Smooth muscle cell (in vitro differentiated cells): ENCODE measurements at regions not wholly inside any gene's neighbourhood (a gene's known extent, or its start where the extent isn't known, plus 50 kb on each side); places are given as distances from the start of the nearest gene placed in this dataset.
A peak's percentile ranks its signal among the peaks of the same experiment; 100 is the strongest.

Source experiments
- DNase-seq: peaks from one replicate; lab custom pipeline; 2025; ENCODE audit not compliant: unreplicated experiment; lab: John Stamatoyannopoulos, UW
- H2AFZ ChIP-seq: fragments of 200-600 bp; sonication (generic); 2 replicates; pipeline ENCODE4 v1.6.0; 2016; ENCODE audit warnings: antibody characterized with exemption, low read depth, mild to moderate bottlenecking
- H3F3A ChIP-seq: fragments of 200-600 bp; sonication (generic); 2 replicates; pipeline ENCODE4 v1.6.0; 2017; ENCODE audit warnings: antibody characterized with exemption, low read depth
- H3K27ac ChIP-seq: fragments of 200-600 bp; sonication (generic); 2 replicates; pipeline ENCODE4 v1.5.1; 2016; ENCODE audit warnings: low read depth, mild to moderate bottlenecking
- H3K27me3 ChIP-seq: fragments of 200-600 bp; sonication (generic); 2 replicates; pipeline ENCODE4 v1.6.1; 2016; ENCODE audit warnings: low read depth, mild to moderate bottlenecking
- H3K36me3 ChIP-seq: fragments of 200-600 bp; sonication (generic); 2 replicates; pipeline ENCODE4 v1.5.1; 2016; ENCODE audit warnings: low read depth
- H3K4me1 ChIP-seq: fragments of 200-600 bp; sonication (generic); 2 replicates; pipeline ENCODE4 v1.5.1; 2016; ENCODE audit warnings: low read depth
- H3K4me2 ChIP-seq: fragments of 200-600 bp; sonication (generic); 2 replicates; pipeline ENCODE4 v1.6.0; 2016; ENCODE audit warnings: mild to moderate bottlenecking
- H3K4me3 ChIP-seq: fragments of 200-600 bp; sonication (generic); 2 replicates; pipeline ENCODE4 v1.5.1; 2016; ENCODE audit warnings: mild to moderate bottlenecking
- H3K79me2 ChIP-seq: fragments of 200-600 bp; sonication (generic); 2 replicates; pipeline ENCODE4 v1.6.0; 2016; ENCODE audit warnings: low read depth, mild to moderate bottlenecking
- H3K9ac ChIP-seq: fragments of 200-600 bp; sonication (generic); 2 replicates; pipeline ENCODE4 v1.6.0; 2016; ENCODE audit warnings: low read depth
- H3K9me3 ChIP-seq: fragments of 200-600 bp; sonication (generic); replicated peaks from 2 replicates; pipeline ENCODE4 v1.5.1; 2016; ENCODE audit warnings: low read depth
- H4K20me1 ChIP-seq: fragments of 200-600 bp; sonication (generic); 2 replicates; pipeline ENCODE4 v1.6.0; 2016; ENCODE audit warnings: low read depth
- WGBS: methylation state at CpG from one replicate; pipeline ENCODE4 v1.1.7; 2016; ENCODE audit warnings: low lambda C conversion rate; 5-methylcytosine and 5-hydroxymethylcytosine counted together
- TF ChIP-seq, protein P1 (sequence below): fragments of 200-600 bp; sonication (generic); IDR thresholded peaks from 2 replicates; pipeline ENCODE4 v1.5.1; 2017; ENCODE audit warnings: borderline replicate concordance, mild to moderate bottlenecking, antibody characterized with exemption; ENCODE audit not compliant: insufficient read depth, poor library complexity, severe bottlenecking

DNA sequence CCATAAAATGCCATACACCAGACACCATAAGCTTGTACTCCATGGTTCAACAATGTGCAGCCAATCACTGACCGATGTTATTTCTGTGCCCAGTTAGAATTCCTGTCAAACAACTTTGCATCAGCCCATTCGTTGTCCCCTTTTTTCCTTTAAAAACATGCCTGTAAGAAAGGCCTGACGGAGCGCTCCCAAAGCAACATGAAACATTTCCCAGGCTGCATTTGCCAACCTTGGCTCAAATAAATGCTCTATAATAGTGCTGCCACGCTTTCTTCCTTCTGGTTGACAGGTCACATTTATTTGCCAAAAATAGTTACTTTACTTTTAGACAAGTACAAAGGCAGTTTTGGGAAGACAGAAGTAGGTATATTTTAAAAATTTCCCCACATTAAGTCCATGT, 735.6 kb upstream of the PTPRD start:
- DNase-seq = no peak
- Histone ChIP-seq H3F3A (no peaks in the 10 kb centered on the region), H3K79me2 (no peaks in the 10 kb centered on the region), H2AFZ (no peak overlapping the region), H3K9ac (no peak overlapping the region), H3K9me3 (no peaks in the 10 kb centered on the region), H3K27ac (no peak overlapping the region), H3K36me3 (no peaks in the 10 kb centered on the region), H4K20me1 (no peaks in the 10 kb centered on the region), H3K4me1 (no peaks in the 10 kb centered on the region), H3K4me2 (no peak overlapping the region), H3K4me3 (no peak overlapping the region), H3K27me3 (no peaks in the 10 kb centered on the region)
- TF ChIP-seq, protein P1, sequence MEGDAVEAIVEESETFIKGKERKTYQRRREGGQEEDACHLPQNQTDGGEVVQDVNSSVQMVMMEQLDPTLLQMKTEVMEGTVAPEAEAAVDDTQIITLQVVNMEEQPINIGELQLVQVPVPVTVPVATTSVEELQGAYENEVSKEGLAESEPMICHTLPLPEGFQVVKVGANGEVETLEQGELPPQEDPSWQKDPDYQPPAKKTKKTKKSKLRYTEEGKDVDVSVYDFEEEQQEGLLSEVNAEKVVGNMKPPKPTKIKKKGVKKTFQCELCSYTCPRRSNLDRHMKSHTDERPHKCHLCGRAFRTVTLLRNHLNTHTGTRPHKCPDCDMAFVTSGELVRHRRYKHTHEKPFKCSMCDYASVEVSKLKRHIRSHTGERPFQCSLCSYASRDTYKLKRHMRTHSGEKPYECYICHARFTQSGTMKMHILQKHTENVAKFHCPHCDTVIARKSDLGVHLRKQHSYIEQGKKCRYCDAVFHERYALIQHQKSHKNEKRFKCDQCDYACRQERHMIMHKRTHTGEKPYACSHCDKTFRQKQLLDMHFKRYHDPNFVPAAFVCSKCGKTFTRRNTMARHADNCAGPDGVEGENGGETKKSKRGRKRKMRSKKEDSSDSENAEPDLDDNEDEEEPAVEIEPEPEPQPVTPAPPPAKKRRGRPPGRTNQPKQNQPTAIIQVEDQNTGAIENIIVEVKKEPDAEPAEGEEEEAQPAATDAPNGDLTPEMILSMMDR = no peak
- WGBS = 94% methylated on average over 5 of the region's 5 CpGs

DNA sequence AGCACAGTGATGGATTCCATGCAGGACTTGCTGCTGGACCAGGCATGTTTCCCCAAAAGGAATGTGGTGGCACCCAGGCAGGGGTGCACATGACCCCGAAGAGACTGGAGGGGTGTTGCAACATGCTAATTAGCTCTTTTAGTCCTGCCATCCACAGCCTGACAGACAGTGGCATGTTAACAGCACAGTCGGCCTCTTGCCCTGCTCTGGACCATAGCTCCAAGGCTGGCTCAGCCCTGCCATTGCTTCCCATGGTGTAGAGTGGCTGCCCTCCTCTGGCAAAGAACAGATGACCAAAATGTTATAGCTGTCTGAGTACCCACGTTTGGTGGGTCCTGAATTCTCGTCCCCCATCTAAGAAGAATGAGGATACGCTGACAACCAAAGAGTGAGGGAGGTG, 736.4 kb upstream of the PTPRD start:
- Histone ChIP-seq H3K79me2 (no peaks in the 10 kb centered on the region), H3F3A (no peaks in the 10 kb centered on the region), H3K27ac (no peak overlapping the region), H2AFZ (no peak overlapping the region), H3K4me1 (no peaks in the 10 kb centered on the region), H3K27me3 (no peaks in the 10 kb centered on the region), H3K9ac (no peak overlapping the region), H4K20me1 (no peaks in the 10 kb centered on the region), H3K9me3 (no peaks in the 10 kb centered on the region), H3K4me3 (no peak overlapping the region), H3K4me2 (no peak overlapping the region), H3K36me3 (no peaks in the 10 kb centered on the region)
- DNase-seq = no peak
- TF ChIP-seq, protein P1 = no peak
- 83% methylated on average over 5 of the region's 5 CpGs for WGBS

DNA sequence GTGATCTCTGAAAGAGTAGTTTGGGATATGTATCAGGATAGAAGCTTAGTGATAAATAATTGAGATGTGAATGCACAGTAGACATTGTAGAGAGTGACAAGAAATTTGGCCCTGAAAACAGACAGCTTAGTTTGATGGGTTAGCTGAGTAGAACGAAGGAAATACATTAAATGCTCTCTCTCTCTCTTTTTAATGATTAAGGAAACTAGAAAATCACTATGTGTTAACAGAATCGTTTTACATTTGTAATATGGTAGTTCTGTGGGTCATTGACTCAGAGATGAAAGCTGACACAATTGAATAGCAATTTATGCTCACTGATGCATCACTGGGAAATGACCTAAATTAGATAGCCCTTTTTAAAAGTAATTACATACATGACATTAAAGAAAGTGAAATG, 739.8 kb upstream of the PTPRD start:
- WGBS = 62% methylated on average over 2 of the region's 2 CpGs
- no peak overlapping the region for H2AFZ ChIP-seq
- TF ChIP-seq, protein P1 = no peak

DNA sequence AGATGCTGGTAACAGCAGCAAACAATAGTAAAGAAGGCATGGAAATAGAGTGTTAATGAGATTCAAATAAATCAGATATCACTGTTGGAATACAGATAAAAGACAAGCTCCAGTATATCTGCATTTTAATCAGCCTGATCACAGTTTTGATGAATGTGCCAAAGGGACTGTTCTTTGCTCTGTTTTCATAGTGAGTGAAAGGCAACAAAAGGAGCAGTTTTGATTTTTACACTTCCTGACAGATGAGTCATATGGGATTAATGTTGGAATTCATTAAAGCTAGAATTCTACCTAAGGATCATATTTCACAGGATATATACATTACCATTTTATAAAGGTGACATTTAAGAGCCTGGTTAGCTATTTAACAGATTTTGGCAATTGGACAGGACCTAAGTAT, 743.3 kb upstream of the PTPRD start:
- no peaks in the 10 kb centered on the region for H4K20me1 ChIP-seq
- no peaks in the 10 kb centered on the region for H3K27me3 ChIP-seq
- H3K27ac ChIP-seq = no peak overlapping the region
- no peak overlapping the region for H3K4me3 ChIP-seq
- H3K4me1 ChIP-seq = no peaks in the 10 kb centered on the region
- no peaks in the 10 kb centered on the region for H3F3A ChIP-seq
- H3K9me3 ChIP-seq = no peaks in the 10 kb centered on the region
- no peaks in the 10 kb centered on the region for H3K36me3 ChIP-seq
- DNase-seq = no peak
- H3K4me2 ChIP-seq = no peak overlapping the region
- H3K79me2 ChIP-seq = no peaks in the 10 kb centered on the region
- TF ChIP-seq, protein P1 = no peak
- H2AFZ ChIP-seq = peak overlapping the region; percentile 0
- no peak overlapping the region for H3K9ac ChIP-seq

More for the DNA sequence above, 739.8 kb upstream of the PTPRD start:
- H3K4me2 ChIP-seq = no peak overlapping the region
- H4K20me1 ChIP-seq = no peaks in the 10 kb centered on the region
- no peaks in the 10 kb centered on the region for H3F3A ChIP-seq
- DNase-seq = no peak
- H3K36me3 ChIP-seq = no peaks in the 10 kb centered on the region
- no peaks in the 10 kb centered on the region for H3K27me3 ChIP-seq
- H3K79me2 ChIP-seq = no peaks in the 10 kb centered on the region
- H3K4me1 ChIP-seq = no peaks in the 10 kb centered on the region
- H3K4me3 ChIP-seq = no peak overlapping the region
- no peaks in the 10 kb centered on the region for H3K9me3 ChIP-seq
- H3K9ac ChIP-seq = no peak overlapping the region
- H3K27ac ChIP-seq = no peak overlapping the region
